ENCODE measurements at regions not wholly inside any gene's neighbourhood (a gene's known extent, or its start where the extent isn't known, plus 50 kb on each side); places are given as distances from the start of the nearest gene placed in this dataset.

DNA sequence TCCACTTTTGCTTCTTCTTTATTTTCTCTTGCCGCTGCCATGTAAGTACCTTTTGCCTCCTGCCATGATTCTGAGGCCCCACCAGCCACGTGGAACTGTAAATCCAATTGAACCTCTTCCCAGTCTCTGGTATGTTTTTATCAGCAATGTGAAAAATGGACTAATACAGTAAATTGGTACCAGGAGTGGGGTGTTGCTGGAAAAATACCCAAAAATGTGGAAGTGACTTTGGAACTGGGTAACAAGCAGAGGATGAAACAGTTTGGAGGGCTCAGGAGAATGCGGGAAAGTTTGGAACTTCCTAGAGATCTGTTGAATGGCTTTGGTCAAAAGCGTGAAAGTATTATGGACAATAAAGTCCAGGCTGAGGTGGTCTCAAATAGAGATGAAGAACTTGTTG, 670.3 kb upstream of the ZWINT start:
- H3K9me2 ChIP-seq (ENCODE audit: insufficient read depth, low read length), result no peaks in the 10 kb centered on the region
- POLR2A ChIA-PET, result no interaction called here
- CTCF ChIA-PET (ENCODE audit: unreplicated experiment), result no interaction called here
- H2AFZ ChIP-seq (ENCODE audit: low read length), result no peak overlapping the region
- intact Hi-C loops (cut with micrococcal nuclease; ENCODE audit: unreplicated experiment), result no loop called here
- DNase-seq (ENCODE audit: low spot score), result no peak
- H3K4me1 ChIP-seq (ENCODE audit: insufficient read depth, low read length, poor library complexity, severe bottlenecking), result no peaks in the 10 kb centered on the region
- no peak overlapping the region for H3K27ac ChIP-seq (ENCODE audit: low read depth, low read length, poor library complexity, severe bottlenecking)
- H3K36me3 ChIP-seq (ENCODE audit: insufficient read depth, low read length), result no peaks in the 10 kb centered on the region
- no peaks in the 10 kb centered on the region for H4K20me1 ChIP-seq (ENCODE audit: insufficient read depth, low read length)
- no TSS peak for BruUV-seq (replicated peaks)
- TF ChIP-seq EZH2phosphoT487 (IDR thresholded peaks at IDR 0.05; ENCODE audit: borderline replicate concordance, low read depth, low read length), result no peak
- TF ChIP-seq, protein P1, sequence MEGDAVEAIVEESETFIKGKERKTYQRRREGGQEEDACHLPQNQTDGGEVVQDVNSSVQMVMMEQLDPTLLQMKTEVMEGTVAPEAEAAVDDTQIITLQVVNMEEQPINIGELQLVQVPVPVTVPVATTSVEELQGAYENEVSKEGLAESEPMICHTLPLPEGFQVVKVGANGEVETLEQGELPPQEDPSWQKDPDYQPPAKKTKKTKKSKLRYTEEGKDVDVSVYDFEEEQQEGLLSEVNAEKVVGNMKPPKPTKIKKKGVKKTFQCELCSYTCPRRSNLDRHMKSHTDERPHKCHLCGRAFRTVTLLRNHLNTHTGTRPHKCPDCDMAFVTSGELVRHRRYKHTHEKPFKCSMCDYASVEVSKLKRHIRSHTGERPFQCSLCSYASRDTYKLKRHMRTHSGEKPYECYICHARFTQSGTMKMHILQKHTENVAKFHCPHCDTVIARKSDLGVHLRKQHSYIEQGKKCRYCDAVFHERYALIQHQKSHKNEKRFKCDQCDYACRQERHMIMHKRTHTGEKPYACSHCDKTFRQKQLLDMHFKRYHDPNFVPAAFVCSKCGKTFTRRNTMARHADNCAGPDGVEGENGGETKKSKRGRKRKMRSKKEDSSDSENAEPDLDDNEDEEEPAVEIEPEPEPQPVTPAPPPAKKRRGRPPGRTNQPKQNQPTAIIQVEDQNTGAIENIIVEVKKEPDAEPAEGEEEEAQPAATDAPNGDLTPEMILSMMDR (conservative IDR thresholded peaks at IDR 0.05; ENCODE audit: low read length), result no peak
- no peaks in the 10 kb centered on the region for H3K79me2 ChIP-seq (ENCODE audit: insufficient read depth, low read depth, low read length)
- H3K4me3 ChIP-seq (ENCODE audit: low read depth, low read length, poor library complexity, severe bottlenecking), result no peak overlapping the region
- no peak overlapping the region for H3K4me2 ChIP-seq (ENCODE audit: low read length)
- no peaks in the 10 kb centered on the region for H3K9me3 ChIP-seq (ENCODE audit: low read length)

GRCh38 chr10:57026307-57026706, 665.2 kb upstream of the ZWINT start:
- Histone ChIP-seq H2AFZ (ENCODE audit: low read length) (no peak overlapping the region), H4K20me1 (ENCODE audit: insufficient read depth, low read length) (no peaks in the 10 kb centered on the region), H3K36me3 (ENCODE audit: insufficient read depth, low read length) (no peaks in the 10 kb centered on the region), H3K9me3 (ENCODE audit: low read length) (no peaks in the 10 kb centered on the region), H3K9me2 (ENCODE audit: insufficient read depth, low read length) (no peaks in the 10 kb centered on the region), H3K4me1 (ENCODE audit: insufficient read depth, low read length, poor library complexity, severe bottlenecking) (no peaks in the 10 kb centered on the region), H3K4me3 (ENCODE audit: low read depth, low read length, poor library complexity, severe bottlenecking) (no peak overlapping the region), H3K79me2 (ENCODE audit: insufficient read depth, low read depth, low read length) (no peaks in the 10 kb centered on the region), H3K27ac (ENCODE audit: low read depth, low read length, poor library complexity, severe bottlenecking) (no peak overlapping the region), H3K4me2 (ENCODE audit: low read length) (no peak overlapping the region)
- BruUV-seq (replicated peaks), result no TSS peak
- intact Hi-C loops (cut with micrococcal nuclease; ENCODE audit: unreplicated experiment), result no loop called here
- DNase-seq (ENCODE audit: low spot score), result no peak
- CTCF ChIA-PET (ENCODE audit: unreplicated experiment), result no interaction called here
- POLR2A ChIA-PET, result no interaction called here
- TF ChIP-seq EZH2phosphoT487 (IDR thresholded peaks at IDR 0.05; ENCODE audit: borderline replicate concordance, low read depth, low read length), result no peak
- TF ChIP-seq, protein P1 (conservative IDR thresholded peaks at IDR 0.05; ENCODE audit: low read length), result no peak

DNA sequence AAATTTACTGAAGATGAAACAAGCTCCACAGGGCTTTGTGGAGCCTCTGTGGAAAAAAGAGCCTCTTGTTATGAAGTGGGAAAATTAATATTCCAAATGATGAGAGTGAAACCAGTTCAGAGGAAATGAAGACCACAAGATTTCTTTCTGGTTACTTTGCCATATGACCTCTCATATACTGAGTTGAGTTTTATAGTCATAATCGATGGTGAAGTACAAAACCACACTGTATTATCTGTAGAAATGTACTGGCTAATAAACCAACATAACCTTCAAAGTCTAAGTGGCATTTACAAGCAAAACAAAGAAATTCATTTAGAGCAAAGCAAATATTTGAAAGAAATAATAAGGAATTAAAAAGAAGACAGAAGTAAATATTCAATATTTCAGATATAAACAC, 662.6 kb upstream of the ZWINT start:
- H3K4me1 ChIP-seq (ENCODE audit: insufficient read depth, low read length, poor library complexity, severe bottlenecking), result no peaks in the 10 kb centered on the region
- no peaks in the 10 kb centered on the region for H4K20me1 ChIP-seq (ENCODE audit: insufficient read depth, low read length)
- no peak for DNase-seq (ENCODE audit: low spot score)
- H3K4me3 ChIP-seq (ENCODE audit: low read depth, low read length, poor library complexity, severe bottlenecking), result no peak overlapping the region
- H3K27ac ChIP-seq (ENCODE audit: low read depth, low read length, poor library complexity, severe bottlenecking), result no peak overlapping the region
- ChIA-PET CTCF (ENCODE audit: unreplicated experiment) (no interaction called here), POLR2A (no interaction called here)
- intact Hi-C loops (cut with micrococcal nuclease; ENCODE audit: unreplicated experiment), result no loop called here
- no peak overlapping the region for H2AFZ ChIP-seq (ENCODE audit: low read length)
- no peaks in the 10 kb centered on the region for H3K79me2 ChIP-seq (ENCODE audit: insufficient read depth, low read depth, low read length)
- no peaks in the 10 kb centered on the region for H3K36me3 ChIP-seq (ENCODE audit: insufficient read depth, low read length)
- H3K4me2 ChIP-seq (ENCODE audit: low read length), result no peak overlapping the region
- BruUV-seq (replicated peaks), result no TSS peak
- no peak for TF ChIP-seq EZH2phosphoT487 (IDR thresholded peaks at IDR 0.05; ENCODE audit: borderline replicate concordance, low read depth, low read length)
- TF ChIP-seq, protein P1 (conservative IDR thresholded peaks at IDR 0.05; ENCODE audit: low read length), result no peak
- no peaks in the 10 kb centered on the region for H3K9me2 ChIP-seq (ENCODE audit: insufficient read depth, low read length)
- no peaks in the 10 kb centered on the region for H3K9me3 ChIP-seq (ENCODE audit: low read length)
